K562 (cell line): ENCODE measurements at regions not wholly inside any gene's neighbourhood (a gene's known extent, or its start where the extent isn't known, plus 50 kb on each side); places are given as distances from the start of the nearest gene placed in this dataset.
A peak's percentile ranks its signal among the peaks of the same experiment; 100 is the strongest.

ENCODE experiments used
- ATAC-seq: fragments of 200-7000 bp; cut with Tn5 transposase; 3 replicates; pipeline ENCODE4 v1.9.1; 2020; ENCODE audit warnings: moderate library complexity
- BruUV-seq: library from RNA; stranded (reverse); fragments of 400-500 nt; replicated peaks from 2 replicates; lab custom pipeline; 2021; lab: Mats Ljungman, UMichigan
- CTCF ChIA-PET: fragments of 300-600 bp; formaldehyde crosslinking; extraction: SDS; loops from one replicate; lab custom pipeline; 2021; ENCODE audit warnings: low intra/inter-chr PET ratio; lab: Yijun Ruan, JAX
- POLR2A ChIA-PET: fragments of 300-600, 350-650 bp; sonication (Branson Sonifier 250); formaldehyde crosslinking; extraction: SDS; loops from one replicate; lab custom pipeline; 2021; ENCODE audit warnings: antibody characterized with exemption, inconsistent platforms; lab: Yijun Ruan, JAX
- DNase-seq, 4 experiments: peaks; one replicate each; pipeline versions ENCODE4 v3.0.0 to v3.0.0-alpha.2; 2011 to 2018; ENCODE audit warnings: low spot score in 3 of 4, mixed read lengths in 3 of 4; ENCODE audit errors: extremely low read depth in 1 of 4
- FAIRE-seq: peaks from 2 replicates; lab custom pipeline; 2011; peaks lifted over from hg19 to GRCh38; lab: Jason Lieb, UNC
- H2AFZ ChIP-seq: 2 replicates; pipeline ENCODE4 v1.6.0; 2011; ENCODE audit warnings: low read depth, low read length, control low read depth, inconsistent platforms
- H3K27ac ChIP-seq: fragments of 200-600 bp; 3 replicates; pipeline ENCODE4 v1.8.0; 2011; ENCODE audit warnings: low read depth, mild to moderate bottlenecking, control low read depth, inconsistent platforms, low read length, moderate library complexity, mixed read lengths; ENCODE audit errors: extremely low read depth
- H3K27me3 ChIP-seq, 2 experiments: fragments of 300-600 bp in 1 of 2; 2 replicates in 1 of 2; 3 replicates in 1 of 2; pipeline versions ENCODE4 v1.6.0 to v1.8.0; 2011; ENCODE audit warnings: inconsistent platforms in 2 of 2, low read length in 2 of 2, mild to moderate bottlenecking in 1 of 2, mixed read lengths in 1 of 2, moderate library complexity in 1 of 2; ENCODE audit not compliant: control insufficient read depth in 2 of 2, insufficient read depth in 2 of 2
- H3K36me3 ChIP-seq: fragments of 300-600 bp; 3 replicates; pipeline ENCODE4 v1.8.0; 2011; ENCODE audit warnings: mild to moderate bottlenecking, low read length, inconsistent platforms; ENCODE audit not compliant: control insufficient read depth, insufficient read depth
- H3K4me1 ChIP-seq, 2 experiments: fragments of 200-600 bp in 1 of 2; replicated peaks in 1 of 2; 2 replicates in 1 of 2; 3 replicates in 1 of 2; pipeline versions ENCODE4 v1.5.1 to v1.8.0; 2011; ENCODE audit warnings: inconsistent platforms in 2 of 2, low read length in 2 of 2, mild to moderate bottlenecking in 1 of 2, mixed read lengths in 1 of 2, moderate library complexity in 1 of 2; ENCODE audit not compliant: control insufficient read depth in 2 of 2, insufficient read depth in 2 of 2
- H3K4me2 ChIP-seq: 2 replicates; pipeline ENCODE4 v1.6.1; 2011; ENCODE audit warnings: low read length, control low read depth, inconsistent platforms, mixed read lengths; ENCODE audit not compliant: insufficient read depth
- H3K4me3 ChIP-seq: fragments of 200-600 bp; sonication (generic), shearing (Covaris generic); 2 replicates; pipeline ENCODE4 v1.5.1; 2016; ENCODE audit warnings: control low read depth, inconsistent platforms
- H3K79me2 ChIP-seq: fragments of 200-600 bp; 3 replicates; pipeline ENCODE4 v1.8.0; 2011; ENCODE audit warnings: low read length, inconsistent platforms; ENCODE audit not compliant: control insufficient read depth, insufficient read depth
- H3K9ac ChIP-seq, 2 experiments: 2 replicates each; pipeline versions ENCODE4 v1.6.0 to v1.6.1; 2011; ENCODE audit warnings: low read depth in 2 of 2, low read length in 2 of 2, control low read depth in 1 of 2, inconsistent platforms in 1 of 2, mild to moderate bottlenecking in 1 of 2, mixed read lengths in 1 of 2; ENCODE audit not compliant: insufficient read depth in 1 of 2
- H3K9me1 ChIP-seq: one replicate; pipeline ENCODE4 v1.6.0; 2011; ENCODE audit warnings: inconsistent platforms, mild to moderate bottlenecking, low read length, moderate library complexity; ENCODE audit not compliant: control insufficient read depth, insufficient read depth
- H3K9me3 ChIP-seq: replicated peaks from 2 replicates; pipeline ENCODE4 v1.5.1; 2011; ENCODE audit warnings: low read depth, low read length, inconsistent platforms; ENCODE audit not compliant: control insufficient read depth, insufficient read depth
- H4K20me1 ChIP-seq: replicated peaks from 2 replicates; pipeline ENCODE4 v1.6.1; 2011; ENCODE audit warnings: low read length, inconsistent platforms, mixed read lengths; ENCODE audit not compliant: control insufficient read depth, insufficient read depth
- CBX2 ChIP-seq: fragments of 200-600 bp; sonication (generic); IDR thresholded peaks from one replicate; pipeline ENCODE4 v1.6.1; 2012; ENCODE audit warnings: mild to moderate bottlenecking, low read length, inconsistent platforms; ENCODE audit not compliant: insufficient read depth, poor library complexity, severe bottlenecking
- CHD2 ChIP-seq: IDR thresholded peaks from 2 replicates; pipeline ENCODE4 v1.6.1; 2011; ENCODE audit warnings: low read depth, low read length
- CREB1 ChIP-seq, 2 experiments: sonication (generic) in 1 of 2; formaldehyde crosslinking in 1 of 2; IDR thresholded peaks; 2 replicates each; pipeline versions ENCODE4 v1.6.1 to v1.8.0; 2012 to 2022; ENCODE audit warnings: inconsistent platforms in 1 of 2, mild to moderate bottlenecking in 1 of 2, missing genetic modification reagents in 1 of 2, moderate library complexity in 1 of 2
- FOXA3 ChIP-seq, 2 experiments: fragments of 450-650 bp in 1 of 2; sonication (generic) in 1 of 2; formaldehyde crosslinking; IDR thresholded peaks in 1 of 2; conservative IDR thresholded peaks in 1 of 2; 2 replicates each; pipeline versions ENCODE4 v1.4.0 to v1.8.0; 2020 to 2022; ENCODE audit warnings: mild to moderate bottlenecking in 2 of 2, missing genetic modification reagents in 1 of 2
- KAT2B ChIP-seq: IDR thresholded peaks from one replicate; pipeline ENCODE4 v1.6.1; 2012; ENCODE audit warnings: low read depth, mild to moderate bottlenecking, control low read depth, inconsistent platforms, low read length, moderate library complexity
- KLF10 ChIP-seq: fragments of 250-450 bp; sonication (Bioruptor Pico); IDR thresholded peaks from 2 replicates; pipeline ENCODE4 v1.6.1; 2021; ENCODE audit warnings: matching md5 sums
- PML ChIP-seq: IDR thresholded peaks from 2 replicates; pipeline ENCODE4 v1.6.1; 2012; ENCODE audit warnings: low read length, inconsistent platforms
- ZBTB34 ChIP-seq: fragments of 250-450 bp; sonication (Bioruptor Pico); IDR thresholded peaks from 2 replicates; pipeline ENCODE4 v1.8.0; 2021; ENCODE audit warnings: mild to moderate bottlenecking, moderate library complexity
- ZNF668 ChIP-seq: fragments of 250-450 bp; sonication (Bioruptor Pico); IDR thresholded peaks from 2 replicates; pipeline ENCODE4 v1.8.0; 2022; ENCODE audit warnings: mild to moderate bottlenecking, inconsistent platforms
- WGBS: fragments of 100-300 bp; shearing (Covaris generic); methylation state at CpG from one replicate; pipeline ENCODE4 v1.1.6; 2016; ENCODE audit warnings: low coverage, mixed read lengths; ENCODE audit not compliant: insufficient coverage; ENCODE audit errors: missing lambda C conversion rate; 5-methylcytosine and 5-hydroxymethylcytosine counted together
- in situ Hi-C: fragments of 300-500 bp; cut with MboI; formaldehyde crosslinking; loops from 4 replicates; pipeline ENCODE4 v1.15.0; 2018; ENCODE audit warnings: inconsistent platforms, mixed read lengths
- intact Hi-C: fragments of 100-400 bp; cut with micrococcal nuclease; formaldehyde crosslinking; loops from 2 replicates; pipeline ENCODE4 v1.14.2; 2022
- TF ChIP-seq, protein P1 (sequence below), 3 experiments: IDR thresholded peaks in 2 of 3; conservative IDR thresholded peaks in 1 of 3; 2 replicates each; pipeline ENCODE4 v1.5.1; 2011 to 2012; ENCODE audit warnings: low read length in 3 of 3, mild to moderate bottlenecking in 3 of 3, control low read depth in 2 of 3, improper control_type of control experiment in 1 of 3, inconsistent platforms in 1 of 3, low read depth in 1 of 3, mixed read lengths in 1 of 3, moderate library complexity in 1 of 3; ENCODE audit not compliant: insufficient read depth in 2 of 3
- TF ChIP-seq, protein P2 (sequence below): fragments of 450-650 bp; formaldehyde crosslinking; IDR thresholded peaks from 2 replicates; pipeline ENCODE4 v1.4.0; 2020; ENCODE audit warnings: mild to moderate bottlenecking, mixed read lengths

DNA sequence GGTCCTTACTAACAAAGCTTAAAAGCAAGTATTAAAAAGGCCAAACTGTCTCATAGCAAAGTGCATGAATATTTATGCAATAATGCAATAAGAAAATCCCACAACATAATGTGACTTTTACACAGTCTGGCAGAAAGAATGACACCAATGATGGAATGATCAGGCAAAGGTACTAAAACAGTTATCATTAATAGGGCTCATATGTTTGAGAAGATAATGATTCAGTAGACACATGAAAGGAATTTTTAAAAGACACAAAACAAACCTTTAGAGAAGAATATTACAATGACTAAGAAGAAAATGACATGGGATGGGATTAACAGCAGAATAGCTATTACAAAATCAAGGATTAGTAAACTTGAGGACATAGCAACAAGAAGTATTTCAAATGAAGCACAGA is 1411.2 kb upstream of the TMEM132C start:
- BruUV-seq, result no TSS peak
- Histone ChIP-seq H3K4me3 (no peak overlapping the region), H4K20me1 (no peaks in the 10 kb centered on the region), H3K9me3 (no peaks in the 10 kb centered on the region), H3K27me3 (no peaks in the 10 kb centered on the region), H3K79me2 (no peaks in the 10 kb centered on the region), H3K9ac (no peak overlapping the region)
- in situ Hi-C loops, result no loop called here
- POLR2A ChIA-PET, result no interaction called here
- no peak for TF ChIP-seq FOXA3 (CRISPR knock-in tag; conservative IDR thresholded peaks at IDR 0.05 in 1 of 2, IDR thresholded peaks at IDR 0.05 in 1 of 2)
- TF ChIP-seq PML, result no peak
- TF ChIP-seq KLF10, result no peak
- no peak for TF ChIP-seq CBX2
- TF ChIP-seq KAT2B, result no peak
- TF ChIP-seq, all 486 proteins: peak for 0
- ATAC-seq (no peak), DNase-seq (no peak), FAIRE-seq (no peak)
- intact Hi-C loops, result no loop called here
- Histone ChIP-seq H3K36me3 (no peaks in the 10 kb centered on the region), H3K4me1 (no peaks in the 10 kb centered on the region), H3K27ac (no peak overlapping the region), H3K4me2 (no peak overlapping the region), H2AFZ (no peak overlapping the region), H3K9me1 (no peaks in the 10 kb centered on the region)
- CTCF ChIA-PET, result no interaction called here

- POLR2A ChIA-PET, result no interaction called here
- no peaks in the 10 kb centered on the region for H3K4me1 ChIP-seq
- CTCF ChIA-PET, result interaction anchor here (0.6 kb wide), 1 partner anchor 257 kb away, joined by 3 read pairs; no protein-coding TSS in a partner anchor
- intact Hi-C loops (no loop called here), in situ Hi-C loops (no loop called here)
- H2AFZ ChIP-seq, result no peak overlapping the region
- no peak for DNase-seq
- no peaks in the 10 kb centered on the region for H3K27me3 ChIP-seq
- no peaks in the 10 kb centered on the region for H3K79me2 ChIP-seq
- no TSS peak for BruUV-seq
- peak; percentile 68; the same call in 2 of the 3 replicates for ATAC-seq
- H3K27ac ChIP-seq, result no peak overlapping the region
- no peak for FAIRE-seq
- no peak overlapping the region for H3K9ac ChIP-seq
- no peaks in the 10 kb centered on the region for H3K9me3 ChIP-seq
- no peaks in the 10 kb centered on the region for H4K20me1 ChIP-seq
- H3K36me3 ChIP-seq, result no peaks in the 10 kb centered on the region
- H3K4me3 ChIP-seq, result no peak overlapping the region
- no peaks in the 10 kb centered on the region for H3K9me1 ChIP-seq
- TF ChIP-seq, protein P1, sequence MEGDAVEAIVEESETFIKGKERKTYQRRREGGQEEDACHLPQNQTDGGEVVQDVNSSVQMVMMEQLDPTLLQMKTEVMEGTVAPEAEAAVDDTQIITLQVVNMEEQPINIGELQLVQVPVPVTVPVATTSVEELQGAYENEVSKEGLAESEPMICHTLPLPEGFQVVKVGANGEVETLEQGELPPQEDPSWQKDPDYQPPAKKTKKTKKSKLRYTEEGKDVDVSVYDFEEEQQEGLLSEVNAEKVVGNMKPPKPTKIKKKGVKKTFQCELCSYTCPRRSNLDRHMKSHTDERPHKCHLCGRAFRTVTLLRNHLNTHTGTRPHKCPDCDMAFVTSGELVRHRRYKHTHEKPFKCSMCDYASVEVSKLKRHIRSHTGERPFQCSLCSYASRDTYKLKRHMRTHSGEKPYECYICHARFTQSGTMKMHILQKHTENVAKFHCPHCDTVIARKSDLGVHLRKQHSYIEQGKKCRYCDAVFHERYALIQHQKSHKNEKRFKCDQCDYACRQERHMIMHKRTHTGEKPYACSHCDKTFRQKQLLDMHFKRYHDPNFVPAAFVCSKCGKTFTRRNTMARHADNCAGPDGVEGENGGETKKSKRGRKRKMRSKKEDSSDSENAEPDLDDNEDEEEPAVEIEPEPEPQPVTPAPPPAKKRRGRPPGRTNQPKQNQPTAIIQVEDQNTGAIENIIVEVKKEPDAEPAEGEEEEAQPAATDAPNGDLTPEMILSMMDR (IDR thresholded peaks at IDR 0.05 in 2 of 3, conservative IDR thresholded peaks at IDR 0.05 in 1 of 3; ENCODE audit: insufficient read depth in 2 of 3, low read depth in 1 of 3, low read length in 3 of 3), result 0 out of 6 replicates have a peak, but pooled peaks of 1 of the 3 experiments have one; percentile 25
- TF ChIP-seq, protein P2, sequence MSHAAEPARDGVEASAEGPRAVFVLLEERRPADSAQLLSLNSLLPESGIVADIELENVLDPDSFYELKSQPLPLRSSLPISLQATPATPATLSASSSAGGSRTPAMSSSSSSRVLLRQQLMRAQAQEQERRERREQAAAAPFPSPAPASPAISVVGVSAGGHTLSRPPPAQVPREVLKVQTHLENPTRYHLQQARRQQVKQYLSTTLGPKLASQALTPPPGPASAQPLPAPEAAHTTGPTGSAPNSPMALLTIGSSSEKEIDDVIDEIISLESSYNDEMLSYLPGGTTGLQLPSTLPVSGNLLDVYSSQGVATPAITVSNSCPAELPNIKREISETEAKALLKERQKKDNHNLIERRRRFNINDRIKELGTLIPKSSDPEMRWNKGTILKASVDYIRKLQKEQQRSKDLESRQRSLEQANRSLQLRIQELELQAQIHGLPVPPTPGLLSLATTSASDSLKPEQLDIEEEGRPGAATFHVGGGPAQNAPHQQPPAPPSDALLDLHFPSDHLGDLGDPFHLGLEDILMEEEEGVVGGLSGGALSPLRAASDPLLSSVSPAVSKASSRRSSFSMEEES (CRISPR knock-in tag), result no peak
- TF ChIP-seq CHD2, result no peak
- TF ChIP-seq ZBTB34 (CRISPR knock-in tag), result no peak
- no peak for TF ChIP-seq CREB1 (IDR thresholded peaks at IDR 0.05)
- TF ChIP-seq CREB1 (CRISPR knock-in tag; IDR thresholded peaks at IDR 0.05), result no peak
- no peak for TF ChIP-seq ZNF668
- no peak overlapping the region for H3K4me2 ChIP-seq
- 22% methylated on average over 2 of the region's 2 CpGs for WGBS
Observed at GRCh38 chr12:126856958-126857357, 1410.0 kb upstream of the TMEM132C start.
